Stimulated activated naive B cell treated with anti-CD40 and anti-IgM and Interleukin-4, amounts not matched to agents 10 μg/mL and 1 μg/mL and 100 μg/mL, for 72 hours (primary cell): ENCODE measurements at regions not wholly inside any gene's neighbourhood (a gene's known extent, or its start where the extent isn't known, plus 50 kb on each side); places are given as distances from the start of the nearest gene placed in this dataset.
"Not testable (repeated sequence)": the region's sequence is repeated elsewhere in the genome, so short reads cannot be mapped to it uniquely, and the experiment has no call there.

ENCODE experiments used
- ATAC-seq, 2 donors: fragments of 150-1000 bp; cut with Tn5 transposase; replicated peaks; 2 replicates each; pipeline ENCODE4 v1.10.0; 2021; ENCODE audit warnings: moderate library complexity in 1 of 2
- DNase-seq: peaks from one replicate; pipeline ENCODE4 v3.0.0; 2021
- H3K27ac Mint-ChIP-seq: one replicate; pipeline ENCODE4 v1.8.0; 2022; ENCODE audit warnings: mild to moderate bottlenecking, mixed read lengths
- H3K27me3 Mint-ChIP-seq, 2 donors: one replicate each; pipeline ENCODE4 v1.8.0; 2022; ENCODE audit warnings: mixed read lengths in 2 of 2
- H3K36me3 Mint-ChIP-seq, 2 donors: one replicate each; pipeline ENCODE4 v1.8.0; 2022; ENCODE audit warnings: mixed read lengths in 2 of 2, mild to moderate bottlenecking in 1 of 2
- H3K4me1 Mint-ChIP-seq, 2 donors: one replicate each; pipeline ENCODE4 v1.8.0; 2022; ENCODE audit warnings: mixed read lengths in 2 of 2, mild to moderate bottlenecking in 1 of 2
- H3K4me3 Mint-ChIP-seq, 2 donors: one replicate each; pipeline ENCODE4 v1.8.0; 2022; ENCODE audit warnings: mild to moderate bottlenecking in 2 of 2, mixed read lengths in 2 of 2, moderate library complexity in 1 of 2
- H3K9me3 Mint-ChIP-seq, 2 donors: one replicate each; pipeline ENCODE4 v1.8.0; 2022; ENCODE audit warnings: mixed read lengths in 2 of 2, mild to moderate bottlenecking in 1 of 2

DNA sequence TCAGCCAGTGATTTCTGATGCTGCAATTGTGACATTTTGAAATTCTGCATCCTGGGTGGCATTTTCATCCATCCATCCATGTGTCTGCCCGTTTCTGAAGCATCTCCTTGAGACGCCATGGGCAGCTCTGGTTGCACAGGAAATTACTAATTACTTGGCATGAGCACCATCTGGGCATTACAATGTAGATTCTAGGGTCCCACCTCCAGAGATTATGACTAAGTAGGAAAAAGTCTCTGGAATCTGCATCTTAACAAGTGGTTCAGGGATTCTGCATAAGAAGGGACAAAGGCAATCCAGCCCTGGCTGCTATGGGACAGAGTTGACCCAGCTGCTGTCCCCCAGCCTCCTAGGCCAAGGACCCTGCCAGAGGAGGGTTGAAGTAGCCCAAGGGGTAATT, 65.3 kb downstream of the CUZD1 start:
- Mint-ChIP-seq H3K4me3 (no peak overlapping the region), H3K27me3 (peaks cover 0 to 8% of the 10 kb centered on the region in 2 donors), H3K36me3 (no peaks in the 10 kb centered on the region), H3K9me3 (peaks cover 0 to 2% of the 10 kb centered on the region in 2 donors), H3K27ac (no peak overlapping the region), H3K4me1 (no peaks in the 10 kb centered on the region)
- ATAC-seq (no peak), DNase-seq (no peak)

DNA sequence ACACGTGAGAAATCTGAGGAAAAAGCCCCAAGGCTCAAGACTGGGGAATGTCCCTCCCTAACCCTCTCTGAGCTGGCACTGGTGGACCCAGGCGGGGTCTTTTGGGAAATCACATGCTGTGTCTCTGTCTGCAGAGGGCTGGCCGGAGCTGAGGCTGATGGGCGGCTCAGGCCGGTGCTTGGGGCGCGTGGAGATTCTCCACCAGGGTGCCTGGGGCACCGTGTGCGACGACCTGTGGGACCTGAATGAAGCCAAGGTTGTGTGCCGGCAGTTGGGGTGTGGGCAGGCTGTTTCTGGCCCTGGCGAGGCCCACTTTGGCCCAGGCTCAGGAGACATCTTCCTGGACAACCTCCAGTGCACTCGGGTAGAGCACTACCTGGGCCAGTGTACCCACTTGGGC, 65.7 kb downstream of the CUZD1 start:
- ATAC-seq = no peak
- H3K4me3 Mint-ChIP-seq = no peak overlapping the region
- no peak for DNase-seq
- no peaks in the 10 kb centered on the region for H3K4me1 Mint-ChIP-seq
- no peaks in the 10 kb centered on the region for H3K36me3 Mint-ChIP-seq
- no peak overlapping the region for H3K27ac Mint-ChIP-seq
- H3K9me3 Mint-ChIP-seq = peaks cover 0 to 2% of the 10 kb centered on the region in 2 donors
- H3K27me3 Mint-ChIP-seq = peaks cover 0 to 8% of the 10 kb centered on the region in 2 donors

- H3K36me3 Mint-ChIP-seq = no peaks in the 10 kb centered on the region
- H3K4me1 Mint-ChIP-seq = no peaks in the 10 kb centered on the region
- H3K27me3 Mint-ChIP-seq = peaks cover 15 to 18% of the 10 kb centered on the region in 2 donors
- H3K27ac Mint-ChIP-seq = no peak overlapping the region
- peaks cover 0 to 2% of the 10 kb centered on the region in 2 donors for H3K9me3 Mint-ChIP-seq
- H3K4me3 Mint-ChIP-seq = no peak overlapping the region
- no peak for DNase-seq
- no peak for ATAC-seq
Observed at GRCh38 chr10:122777515-122778059, 68.1 kb downstream of the CUZD1 start.

- no peak for ATAC-seq
- Mint-ChIP-seq H3K27ac (no peak overlapping the region), H3K4me3 (no peak overlapping the region), H3K27me3 (peaks cover 16 to 26% of the 10 kb centered on the region in 2 donors), H3K9me3 (no peaks in the 10 kb centered on the region), H3K4me1 (no peaks in the 10 kb centered on the region), H3K36me3 (no peaks in the 10 kb centered on the region)
- no peak for DNase-seq
Observed at GRCh38 chr10:122774231-122774630, 71.4 kb downstream of the CUZD1 start.

DNA sequence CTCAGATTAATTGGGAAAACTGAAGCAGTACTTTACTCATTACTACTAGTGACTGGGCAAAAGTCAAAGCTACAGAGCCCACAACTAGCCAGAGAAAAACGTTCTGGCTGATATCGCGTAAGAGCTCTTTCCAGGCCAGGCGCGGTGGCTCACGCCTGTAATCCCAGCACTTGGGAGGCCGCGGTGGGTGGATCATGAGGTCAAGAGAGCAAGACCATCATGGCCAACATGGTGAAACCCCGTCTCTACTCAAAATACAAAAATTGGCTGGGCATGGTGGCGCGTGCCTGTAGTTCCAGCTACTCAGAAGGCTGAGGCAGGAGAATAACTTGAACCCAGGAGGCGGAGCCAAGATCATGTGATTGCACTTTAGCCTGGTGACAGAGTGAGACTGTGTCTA, 71.8 kb upstream of the C10orf120 start:
- not testable (repeated sequence) for DNase-seq, H3K9me3 Mint-ChIP-seq, H3K36me3 Mint-ChIP-seq, ATAC-seq, H3K4me1 Mint-ChIP-seq, H3K4me3 Mint-ChIP-seq
- Mint-ChIP-seq H3K27me3 (peaks cover 29 to 37% of the 10 kb centered on the region in 2 donors), H3K27ac (peak overlapping the region; percentile 22)

DNA sequence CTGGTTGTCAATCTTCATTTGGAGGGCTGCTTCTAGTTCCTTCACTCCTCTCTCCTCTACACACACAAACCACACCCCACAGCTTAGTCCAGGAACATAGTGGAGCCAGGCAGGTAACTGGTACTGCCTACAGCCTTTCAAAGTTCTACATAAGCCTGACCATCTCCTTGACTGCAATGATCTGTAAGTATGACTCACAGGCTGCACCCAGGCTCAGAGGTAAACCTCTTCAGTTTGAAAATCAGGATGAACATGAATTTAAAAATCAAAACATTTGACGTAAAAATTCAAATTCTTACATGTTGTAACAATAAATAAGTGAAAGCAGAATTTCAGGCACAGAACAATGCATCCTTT, 68.7 kb upstream of the C10orf120 start:
- Mint-ChIP-seq H3K4me3 (no peak overlapping the region), H3K36me3 (no peaks in the 10 kb centered on the region), H3K27me3 (peaks cover 26 to 36% of the 10 kb centered on the region in 2 donors), H3K27ac (no peak overlapping the region), H3K4me1 (no peaks in the 10 kb centered on the region), H3K9me3 (peaks cover 2% of the 10 kb centered on the region in 2 donors)
- ATAC-seq = no peak
- no peak for DNase-seq

GRCh38 chr10:122767621-122768388, 68.2 kb upstream of the C10orf120 start:
- no peaks in the 10 kb centered on the region for H3K4me1 Mint-ChIP-seq
- H3K9me3 Mint-ChIP-seq = peaks cover 4 to 5% of the 10 kb centered on the region in 2 donors
- no peak overlapping the region for H3K4me3 Mint-ChIP-seq
- peaks cover 20 to 33% of the 10 kb centered on the region in 2 donors for H3K27me3 Mint-ChIP-seq
- H3K27ac Mint-ChIP-seq = no peak overlapping the region
- no peak for ATAC-seq
- no peak for DNase-seq
- no peaks in the 10 kb centered on the region for H3K36me3 Mint-ChIP-seq

DNA sequence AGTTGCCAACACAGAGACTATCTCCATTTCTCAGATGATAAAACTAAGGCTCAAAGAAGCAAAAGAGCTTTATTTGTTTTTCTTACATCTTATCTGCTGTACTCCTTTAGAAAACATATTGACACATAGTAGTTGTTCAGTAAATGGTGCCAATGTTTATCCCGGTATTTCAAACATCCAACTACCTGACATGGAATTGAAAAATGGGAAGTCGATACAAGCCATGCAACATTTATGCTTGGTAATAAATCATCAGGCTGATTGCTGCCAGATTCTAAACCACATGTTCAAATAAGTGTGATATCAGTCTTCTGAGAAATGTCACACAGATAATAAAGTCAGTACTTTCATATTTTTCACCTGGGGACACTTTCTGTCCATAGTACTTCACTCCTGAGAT, 65.8 kb upstream of the C10orf120 start:
- Mint-ChIP-seq H3K27ac (no peak overlapping the region), H3K27me3 (peaks cover 17 to 23% of the 10 kb centered on the region in 2 donors), H3K9me3 (peaks cover 9% of the 10 kb centered on the region in 2 donors), H3K4me1 (no peaks in the 10 kb centered on the region), H3K4me3 (no peak overlapping the region), H3K36me3 (no peaks in the 10 kb centered on the region)
- no peak for ATAC-seq
- DNase-seq = no peak

- no peaks in the 10 kb centered on the region for H3K4me1 Mint-ChIP-seq
- H3K27ac Mint-ChIP-seq = no peak overlapping the region
- DNase-seq (no peak), ATAC-seq (no peak)
- peaks cover 4 to 13% of the 10 kb centered on the region in 2 donors for H3K9me3 Mint-ChIP-seq
- H3K27me3 Mint-ChIP-seq = peaks cover 0 to 3% of the 10 kb centered on the region in 2 donors
- H3K36me3 Mint-ChIP-seq = no peaks in the 10 kb centered on the region
- no peak overlapping the region for H3K4me3 Mint-ChIP-seq
Observed at GRCh38 chr10:122756656-122757055, 57.0 kb upstream of the C10orf120 start.

GRCh38 chr10:122754491-122755235, 55.0 kb upstream of the C10orf120 start:
- Mint-ChIP-seq H3K36me3 (no peaks in the 10 kb centered on the region), H3K9me3 (peaks cover 4 to 13% of the 10 kb centered on the region in 2 donors), H3K27me3 (peaks cover 3 to 13% of the 10 kb centered on the region in 2 donors), H3K4me3 (no peak overlapping the region), H3K27ac (no peak overlapping the region), H3K4me1 (no peaks in the 10 kb centered on the region)
- no peak for ATAC-seq
- no peak for DNase-seq

DNA sequence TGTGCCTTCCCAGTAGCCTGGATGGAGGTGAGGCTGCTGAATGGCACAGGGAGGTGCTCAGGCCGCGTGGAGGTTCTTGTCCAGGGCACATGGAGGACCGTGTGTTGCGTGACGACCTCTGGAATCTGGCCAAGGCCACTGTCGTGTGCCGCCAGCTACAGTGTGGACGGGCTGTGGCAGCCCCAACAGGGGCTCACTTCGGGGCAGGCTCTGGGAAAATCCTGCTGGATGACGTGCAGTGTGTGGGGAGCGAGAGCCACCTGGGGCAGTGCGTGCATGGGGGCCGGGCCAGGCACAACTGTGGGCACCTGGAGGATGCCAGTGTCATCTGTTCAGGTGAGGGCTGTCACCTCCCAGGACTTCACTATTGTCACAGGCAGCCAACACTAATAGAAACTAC, 50.2 kb upstream of the C10orf120 start:
- Mint-ChIP-seq H3K27me3 (peaks cover 3 to 13% of the 10 kb centered on the region in 2 donors), H3K9me3 (no peaks in the 10 kb centered on the region)

More for the DNA sequence above, 50.2 kb upstream of the C10orf120 start:
- no peaks in the 10 kb centered on the region for H3K4me1 Mint-ChIP-seq
- no peak for DNase-seq
- H3K4me3 Mint-ChIP-seq = no peak overlapping the region
- H3K36me3 Mint-ChIP-seq = no peaks in the 10 kb centered on the region
- ATAC-seq = no peak
- H3K27ac Mint-ChIP-seq = no peak overlapping the region
